LNCAP (cell line): ENCODE measurements at regions not wholly inside any gene's neighbourhood (a gene's known extent, or its start where the extent isn't known, plus 50 kb on each side); places are given as distances from the start of the nearest gene placed in this dataset.

Source experiments
- TF ChIP-seq, protein P1 (sequence below): fragments of 450-650 bp; IDR thresholded peaks from 2 replicates; pipeline ENCODE4 v1.5.1; 2017; ENCODE audit warnings: mild to moderate bottlenecking

GRCh38 chr4:89582756-89583505, 254.0 kb downstream of the SNCA start:
- TF ChIP-seq, protein P1, sequence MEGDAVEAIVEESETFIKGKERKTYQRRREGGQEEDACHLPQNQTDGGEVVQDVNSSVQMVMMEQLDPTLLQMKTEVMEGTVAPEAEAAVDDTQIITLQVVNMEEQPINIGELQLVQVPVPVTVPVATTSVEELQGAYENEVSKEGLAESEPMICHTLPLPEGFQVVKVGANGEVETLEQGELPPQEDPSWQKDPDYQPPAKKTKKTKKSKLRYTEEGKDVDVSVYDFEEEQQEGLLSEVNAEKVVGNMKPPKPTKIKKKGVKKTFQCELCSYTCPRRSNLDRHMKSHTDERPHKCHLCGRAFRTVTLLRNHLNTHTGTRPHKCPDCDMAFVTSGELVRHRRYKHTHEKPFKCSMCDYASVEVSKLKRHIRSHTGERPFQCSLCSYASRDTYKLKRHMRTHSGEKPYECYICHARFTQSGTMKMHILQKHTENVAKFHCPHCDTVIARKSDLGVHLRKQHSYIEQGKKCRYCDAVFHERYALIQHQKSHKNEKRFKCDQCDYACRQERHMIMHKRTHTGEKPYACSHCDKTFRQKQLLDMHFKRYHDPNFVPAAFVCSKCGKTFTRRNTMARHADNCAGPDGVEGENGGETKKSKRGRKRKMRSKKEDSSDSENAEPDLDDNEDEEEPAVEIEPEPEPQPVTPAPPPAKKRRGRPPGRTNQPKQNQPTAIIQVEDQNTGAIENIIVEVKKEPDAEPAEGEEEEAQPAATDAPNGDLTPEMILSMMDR = no peak

GRCh38 chr4:89579771-89580170, 257.2 kb downstream of the SNCA start:
- TF ChIP-seq, protein P1 = no peak

- TF ChIP-seq, protein P1 = no peak
Observed at GRCh38 chr4:89576246-89576645, 260.7 kb downstream of the SNCA start.

DNA sequence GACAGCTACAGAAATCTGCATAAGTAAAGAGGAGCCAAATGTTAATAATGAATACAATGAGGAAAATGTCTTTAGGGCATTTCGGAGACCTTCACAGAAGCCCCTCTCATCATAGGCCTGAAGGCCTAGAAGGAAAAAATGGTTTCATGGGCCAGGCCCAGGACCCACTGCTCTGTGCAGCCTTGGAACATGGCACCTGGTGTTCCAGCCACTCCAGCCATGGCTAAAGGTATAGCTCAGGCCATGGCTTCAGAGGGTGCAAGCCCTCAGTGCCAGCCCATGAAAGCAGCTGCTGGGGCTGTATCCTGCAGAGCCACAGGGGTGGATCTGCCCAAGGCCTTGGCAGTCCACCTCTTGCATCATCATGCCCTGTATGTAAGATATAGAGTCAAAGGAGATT, 261.1 kb downstream of the SNCA start:
- TF ChIP-seq, protein P1 = no peak

DNA sequence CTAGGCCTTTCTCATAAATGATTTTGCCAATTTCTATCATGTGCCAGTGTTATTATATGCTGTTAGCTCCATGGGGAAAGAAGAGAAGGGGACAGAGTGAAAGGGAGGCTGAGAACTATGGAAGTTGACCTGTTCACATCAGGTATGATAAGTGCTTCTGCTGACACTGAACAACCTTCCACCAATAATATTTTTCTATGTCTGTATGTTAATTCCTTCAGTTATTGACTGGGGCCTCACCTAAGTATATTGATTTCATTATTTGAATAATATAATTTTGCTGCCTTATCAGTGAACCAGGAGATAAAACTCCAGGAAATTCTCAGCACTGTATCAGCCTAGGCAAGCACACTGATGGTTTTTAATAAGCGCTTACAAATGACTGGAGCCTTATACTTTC, 262.8 kb downstream of the SNCA start:
- TF ChIP-seq, protein P1 = no peak

GRCh38 chr4:89573656-89574055, 263.3 kb downstream of the SNCA start:
- TF ChIP-seq, protein P1 = no peak

- TF ChIP-seq, protein P1 = no peak
Observed at GRCh38 chr4:89572224-89572858, 264.6 kb downstream of the SNCA start.
